ENCODE measurements at regions not wholly inside any gene's neighbourhood (a gene's known extent, or its start where the extent isn't known, plus 50 kb on each side); places are given as distances from the start of the nearest gene placed in this dataset.
A peak's percentile ranks its signal among the peaks of the same experiment; 100 is the strongest.

GRCh38 chr5:69024241-69024651, 69.6 kb upstream of the SLC30A5 start:
- H3K36me3 ChIP-seq = no peaks in the 10 kb centered on the region
- DNase-seq = peak; percentile 43
- no peak overlapping the region for H3K4me3 ChIP-seq (ENCODE audit: low read depth, low read length)
- no peaks in the 10 kb centered on the region for H3K27me3 ChIP-seq (ENCODE audit: insufficient read depth, low read depth, severe bottlenecking)
- peak; percentile 63 for TF ChIP-seq CTCF (IDR thresholded peaks at IDR 0.05; ENCODE audit: low read depth, low read length)
- H3K27ac ChIP-seq = no peak overlapping the region
- no peaks in the 10 kb centered on the region for H3K9me3 ChIP-seq (ENCODE audit: severe bottlenecking)

GRCh38 chr5:69029292-69029691, 64.5 kb upstream of the SLC30A5 start:
- Histone ChIP-seq H3K9me3 (ENCODE audit: severe bottlenecking) (no peaks in the 10 kb centered on the region), H3K27me3 (ENCODE audit: insufficient read depth, low read depth, severe bottlenecking) (no peaks in the 10 kb centered on the region), H3K36me3 (no peaks in the 10 kb centered on the region), H3K27ac (no peak overlapping the region), H3K4me3 (ENCODE audit: low read depth, low read length) (no peak overlapping the region)
- no peak for TF ChIP-seq CTCF (IDR thresholded peaks at IDR 0.05; ENCODE audit: low read depth, low read length)
- DNase-seq = no peak

- Histone ChIP-seq H3K27ac (no peak overlapping the region), H3K36me3 (no peaks in the 10 kb centered on the region), H3K4me3 (ENCODE audit: low read depth, low read length) (no peak overlapping the region), H3K27me3 (ENCODE audit: insufficient read depth, low read depth, severe bottlenecking) (no peaks in the 10 kb centered on the region), H3K9me3 (ENCODE audit: severe bottlenecking) (no peaks in the 10 kb centered on the region)
- no peak for DNase-seq
- TF ChIP-seq CTCF (IDR thresholded peaks at IDR 0.05; ENCODE audit: low read depth, low read length) = no peak
These were observed 63.3 kb upstream of the SLC30A5 start for GRCh38 chr5:69030358-69031062.

GRCh38 chr5:69032009-69032408, 61.8 kb upstream of the SLC30A5 start:
- peak; percentile 18 for DNase-seq
- H3K27ac ChIP-seq = no peak overlapping the region
- TF ChIP-seq CTCF (IDR thresholded peaks at IDR 0.05; ENCODE audit: low read depth, low read length) = peak; percentile 47
- no peaks in the 10 kb centered on the region for H3K36me3 ChIP-seq
- no peak overlapping the region for H3K4me3 ChIP-seq (ENCODE audit: low read depth, low read length)
- no peaks in the 10 kb centered on the region for H3K27me3 ChIP-seq (ENCODE audit: insufficient read depth, low read depth, severe bottlenecking)
- H3K9me3 ChIP-seq (ENCODE audit: severe bottlenecking) = no peaks in the 10 kb centered on the region

GRCh38 chr5:69033690-69034089, 60.1 kb upstream of the SLC30A5 start:
- Histone ChIP-seq H3K9me3 (ENCODE audit: severe bottlenecking) (no peaks in the 10 kb centered on the region), H3K27me3 (ENCODE audit: insufficient read depth, low read depth, severe bottlenecking) (no peaks in the 10 kb centered on the region), H3K36me3 (no peaks in the 10 kb centered on the region), H3K4me3 (ENCODE audit: low read depth, low read length) (no peak overlapping the region), H3K27ac (no peak overlapping the region)
- no peak for TF ChIP-seq CTCF (IDR thresholded peaks at IDR 0.05; ENCODE audit: low read depth, low read length)
- no peak for DNase-seq

- Histone ChIP-seq H3K27ac (no peak overlapping the region), H3K27me3 (ENCODE audit: insufficient read depth, low read depth, severe bottlenecking) (no peaks in the 10 kb centered on the region), H3K36me3 (no peaks in the 10 kb centered on the region), H3K9me3 (ENCODE audit: severe bottlenecking) (no peaks in the 10 kb centered on the region), H3K4me3 (ENCODE audit: low read depth, low read length) (no peak overlapping the region)
- DNase-seq = no peak
- TF ChIP-seq CTCF (IDR thresholded peaks at IDR 0.05; ENCODE audit: low read depth, low read length) = no peak
These were observed 58.9 kb upstream of the SLC30A5 start for GRCh38 chr5:69034898-69035297.
